ENCODE measurements at regions not wholly inside any gene's neighbourhood (a gene's known extent, or its start where the extent isn't known, plus 50 kb on each side); places are given as distances from the start of the nearest gene placed in this dataset.

DNA sequence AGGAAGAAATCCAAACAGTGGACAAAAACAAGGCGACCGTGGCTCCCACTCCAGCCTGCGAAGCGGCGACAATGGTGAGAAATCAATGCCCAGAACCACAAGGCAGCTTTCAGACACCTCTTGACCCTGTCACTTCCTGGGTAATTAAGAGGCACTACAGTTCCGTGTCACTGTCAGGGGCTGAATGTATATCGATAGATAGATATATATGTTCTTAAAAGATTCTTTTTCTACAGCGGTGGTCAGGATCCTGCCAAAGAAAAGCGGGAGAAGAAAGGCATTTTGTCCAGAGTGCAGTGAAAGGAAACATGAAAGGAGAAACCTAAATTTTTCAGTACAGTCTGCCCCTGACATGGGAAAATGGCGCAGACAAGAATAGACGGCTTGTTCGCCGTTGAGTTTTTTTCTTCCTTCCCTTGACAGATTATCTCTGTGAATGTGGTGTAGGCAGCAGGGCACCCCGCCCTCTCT, 56.2 kb upstream of the HES1 start (continued):
- TF ChIP-seq ZBTB33 (IDR thresholded peaks at IDR 0.05) (no peak), RAD21 (IDR thresholded peaks at IDR 0.05) (no peak), JUND (IDR thresholded peaks at IDR 0.05) (no peak), NR2F2 (IDR thresholded peaks at IDR 0.05) (no peak), YY1 (IDR thresholded peaks at IDR 0.05) (no peak), TAF1 (conservative IDR thresholded peaks at IDR 0.05) (no peak), HNF4A (conservative IDR thresholded peaks at IDR 0.05) (no peak)

- Histone ChIP-seq H3K4me1 (ENCODE audit: control insufficient read depth in 4 of 4, insufficient read depth in 4 of 4, low read length in 3 of 4) (peaks cover 4 to 24% (median 11%) of the 10 kb centered on the region in 4 donors), H3K9ac (ENCODE audit: low read depth in 1 of 2, low read length in 2 of 2) (no peak overlapping the region), H3K4me3 (ENCODE audit: low read depth in 1 of 3, low read length in 3 of 3) (no peak overlapping the region), H3K36me3 (ENCODE audit: control insufficient read depth in 4 of 4, insufficient read depth in 3 of 4, low read depth in 1 of 4, low read length in 3 of 4) (no peaks in the 10 kb centered on the region), H3K27me3 (ENCODE audit: control insufficient read depth in 4 of 4, insufficient read depth in 4 of 4, low read length in 3 of 4) (no peaks in the 10 kb centered on the region), H3K27ac (ENCODE audit: low read depth in 1 of 2, low read length in 2 of 2) (no peak overlapping the region), H3K9me3 (ENCODE audit: control insufficient read depth in 4 of 4, low read length in 3 of 4) (no peaks in the 10 kb centered on the region)
- no peak for TF ChIP-seq TAF1 (conservative IDR thresholded peaks at IDR 0.05)
- 77% methylated on average over 7 of the region's 7 CpGs for WGBS
- no peak for DNase-seq (ENCODE audit: low spot score)
Measured at GRCh38 chr3:194080436-194080835, 55.5 kb upstream of the HES1 start.

- H3K9me3 ChIP-seq (ENCODE audit: control insufficient read depth in 4 of 4, low read length in 3 of 4), result no peaks in the 10 kb centered on the region
- no peak for DNase-seq (ENCODE audit: low spot score)
- TF ChIP-seq HNF4G (IDR thresholded peaks at IDR 0.05) (no peak), SP1 (IDR thresholded peaks at IDR 0.05) (no peak), RXRA (IDR thresholded peaks at IDR 0.05) (no peak), JUND (IDR thresholded peaks at IDR 0.05) (no peak), ZBTB33 (IDR thresholded peaks at IDR 0.05) (no peak), CTCF (IDR thresholded peaks at IDR 0.05; ENCODE audit: low read depth, low read length, missing input control) (no peak), YY1 (IDR thresholded peaks at IDR 0.05) (no peak), TAF1 (conservative IDR thresholded peaks at IDR 0.05) (no peak), NR2F2 (IDR thresholded peaks at IDR 0.05) (no peak), FOXA2 (IDR thresholded peaks at IDR 0.05) (no peak), HNF4A (conservative IDR thresholded peaks at IDR 0.05) (no peak)
- TF ChIP-seq, protein P1, sequence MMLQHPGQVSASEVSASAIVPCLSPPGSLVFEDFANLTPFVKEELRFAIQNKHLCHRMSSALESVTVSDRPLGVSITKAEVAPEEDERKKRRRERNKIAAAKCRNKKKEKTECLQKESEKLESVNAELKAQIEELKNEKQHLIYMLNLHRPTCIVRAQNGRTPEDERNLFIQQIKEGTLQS (IDR thresholded peaks at IDR 0.05), result no peak
- TF ChIP-seq, protein P2, sequence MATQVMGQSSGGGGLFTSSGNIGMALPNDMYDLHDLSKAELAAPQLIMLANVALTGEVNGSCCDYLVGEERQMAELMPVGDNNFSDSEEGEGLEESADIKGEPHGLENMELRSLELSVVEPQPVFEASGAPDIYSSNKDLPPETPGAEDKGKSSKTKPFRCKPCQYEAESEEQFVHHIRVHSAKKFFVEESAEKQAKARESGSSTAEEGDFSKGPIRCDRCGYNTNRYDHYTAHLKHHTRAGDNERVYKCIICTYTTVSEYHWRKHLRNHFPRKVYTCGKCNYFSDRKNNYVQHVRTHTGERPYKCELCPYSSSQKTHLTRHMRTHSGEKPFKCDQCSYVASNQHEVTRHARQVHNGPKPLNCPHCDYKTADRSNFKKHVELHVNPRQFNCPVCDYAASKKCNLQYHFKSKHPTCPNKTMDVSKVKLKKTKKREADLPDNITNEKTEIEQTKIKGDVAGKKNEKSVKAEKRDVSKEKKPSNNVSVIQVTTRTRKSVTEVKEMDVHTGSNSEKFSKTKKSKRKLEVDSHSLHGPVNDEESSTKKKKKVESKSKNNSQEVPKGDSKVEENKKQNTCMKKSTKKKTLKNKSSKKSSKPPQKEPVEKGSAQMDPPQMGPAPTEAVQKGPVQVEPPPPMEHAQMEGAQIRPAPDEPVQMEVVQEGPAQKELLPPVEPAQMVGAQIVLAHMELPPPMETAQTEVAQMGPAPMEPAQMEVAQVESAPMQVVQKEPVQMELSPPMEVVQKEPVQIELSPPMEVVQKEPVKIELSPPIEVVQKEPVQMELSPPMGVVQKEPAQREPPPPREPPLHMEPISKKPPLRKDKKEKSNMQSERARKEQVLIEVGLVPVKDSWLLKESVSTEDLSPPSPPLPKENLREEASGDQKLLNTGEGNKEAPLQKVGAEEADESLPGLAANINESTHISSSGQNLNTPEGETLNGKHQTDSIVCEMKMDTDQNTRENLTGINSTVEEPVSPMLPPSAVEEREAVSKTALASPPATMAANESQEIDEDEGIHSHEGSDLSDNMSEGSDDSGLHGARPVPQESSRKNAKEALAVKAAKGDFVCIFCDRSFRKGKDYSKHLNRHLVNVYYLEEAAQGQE (IDR thresholded peaks at IDR 0.05), result no peak
Measured at GRCh38 chr3:194080913-194081800, 54.8 kb upstream of the HES1 start.

More at GRCh38 chr3:194080913-194081800, 54.8 kb upstream of the HES1 start:
- Histone ChIP-seq H3K4me3 (ENCODE audit: low read depth in 1 of 3, low read length in 3 of 3) (no peak overlapping the region), H3K4me1 (ENCODE audit: control insufficient read depth in 4 of 4, insufficient read depth in 4 of 4, low read length in 3 of 4) (peaks cover 2 to 17% (median 5%) of the 10 kb centered on the region in 4 donors), H3K36me3 (ENCODE audit: control insufficient read depth in 4 of 4, insufficient read depth in 3 of 4, low read depth in 1 of 4, low read length in 3 of 4) (no peaks in the 10 kb centered on the region), H3K27me3 (ENCODE audit: control insufficient read depth in 4 of 4, insufficient read depth in 4 of 4, low read length in 3 of 4) (no peaks in the 10 kb centered on the region), H3K27ac (ENCODE audit: low read depth in 1 of 2, low read length in 2 of 2) (no peak overlapping the region), H3K9ac (ENCODE audit: low read depth in 1 of 2, low read length in 2 of 2) (no peak overlapping the region)
- 88% methylated on average over 8 of the region's 8 CpGs for WGBS

Data from liver (tissue), 8 donors.